Activated CD4-positive, alpha-beta T cell treated with anti-CD3 and anti-CD28 coated beads, Interleukin-2, amount 50 U/mL, for 24 hours (primary cell): ENCODE measurements at regions not wholly inside any gene's neighbourhood (a gene's known extent, or its start where the extent isn't known, plus 50 kb on each side); places are given as distances from the start of the nearest gene placed in this dataset.

Experiments used
- DNase-seq, 2 donors: peaks; one replicate each; pipeline ENCODE4 v3.0.0-alpha.2; 2020; ENCODE audit warnings: low read depth in 1 of 2, low spot score in 1 of 2

DNA sequence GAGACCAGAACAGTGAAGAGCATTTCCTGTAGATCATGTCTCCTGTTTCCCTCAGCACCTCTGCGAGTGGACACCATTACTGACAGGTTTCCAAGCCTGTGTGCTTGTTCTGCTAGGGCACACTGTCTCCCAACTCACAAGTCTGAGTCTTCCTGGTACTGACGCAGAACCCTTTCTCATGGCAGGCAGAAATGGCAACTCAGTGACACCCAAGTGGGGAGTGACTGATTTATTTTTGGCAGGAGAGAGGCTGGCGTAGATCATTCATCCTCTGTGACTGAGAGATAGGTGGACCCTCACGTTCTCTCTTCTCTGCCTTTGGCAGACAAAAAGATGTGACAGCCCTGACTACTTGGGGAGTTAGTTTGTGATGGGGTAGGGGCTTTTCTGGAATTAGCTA, 183.4 kb downstream of the RFC3 start:
- DNase-seq = no peak

DNA sequence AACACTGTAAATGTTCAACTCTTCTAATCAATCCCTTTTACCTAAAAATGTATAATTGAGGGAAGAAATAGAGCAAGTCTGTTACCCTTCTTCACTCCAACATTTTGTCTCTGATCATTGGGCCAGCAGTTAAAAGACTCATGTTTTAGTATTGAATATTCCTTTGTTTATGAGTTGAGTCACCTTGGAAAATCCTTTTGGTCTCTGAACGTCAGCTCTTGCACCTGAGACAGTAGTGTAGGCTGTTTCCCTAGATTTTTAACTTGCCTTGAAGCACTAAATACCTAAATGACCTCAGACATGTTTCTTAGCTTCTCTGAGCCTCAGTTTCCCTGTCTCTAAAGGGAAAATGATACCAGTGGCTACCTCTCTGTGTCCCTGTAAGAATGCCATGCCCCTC, 184.2 kb downstream of the RFC3 start:
- no peak for DNase-seq

DNA sequence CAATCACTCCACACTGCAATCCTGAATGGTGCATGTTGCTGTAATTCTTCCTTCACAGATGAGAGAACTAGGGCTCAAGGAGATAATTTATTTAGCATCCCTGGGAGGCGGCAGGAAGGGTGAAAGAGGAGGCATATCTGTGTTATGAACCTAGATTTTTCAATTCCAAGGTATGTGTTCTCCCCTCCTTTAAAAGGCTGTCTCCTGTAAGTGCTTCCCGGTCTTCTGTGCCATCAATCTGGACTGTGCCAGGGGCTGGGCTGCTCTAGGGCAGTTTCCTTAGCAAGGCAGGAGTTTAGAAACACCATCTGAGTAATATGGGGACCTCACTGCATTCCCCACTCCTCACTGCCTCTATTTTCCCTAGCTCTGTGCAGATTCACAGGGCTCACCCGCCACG, 185.0 kb downstream of the RFC3 start:
- no peak for DNase-seq

DNA sequence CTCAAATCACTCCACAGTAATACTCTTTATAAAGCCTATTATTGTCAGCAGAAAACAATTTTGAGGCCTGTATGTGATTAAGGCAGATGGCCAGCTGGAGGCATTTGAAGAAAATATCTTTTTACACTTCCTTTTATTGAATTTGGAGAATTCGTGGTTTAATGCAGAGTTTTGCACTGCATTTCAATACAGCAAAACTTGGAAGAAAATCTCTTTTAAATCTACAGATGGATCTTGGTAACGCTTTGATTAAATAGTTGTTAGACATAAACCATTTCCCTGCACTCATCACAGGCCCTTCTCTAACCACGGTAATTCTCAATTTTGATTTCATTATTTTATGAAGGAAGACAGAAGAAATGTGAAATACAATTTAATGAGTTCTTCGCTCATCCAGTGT, 185.7 kb downstream of the RFC3 start:
- no peak for DNase-seq

DNA sequence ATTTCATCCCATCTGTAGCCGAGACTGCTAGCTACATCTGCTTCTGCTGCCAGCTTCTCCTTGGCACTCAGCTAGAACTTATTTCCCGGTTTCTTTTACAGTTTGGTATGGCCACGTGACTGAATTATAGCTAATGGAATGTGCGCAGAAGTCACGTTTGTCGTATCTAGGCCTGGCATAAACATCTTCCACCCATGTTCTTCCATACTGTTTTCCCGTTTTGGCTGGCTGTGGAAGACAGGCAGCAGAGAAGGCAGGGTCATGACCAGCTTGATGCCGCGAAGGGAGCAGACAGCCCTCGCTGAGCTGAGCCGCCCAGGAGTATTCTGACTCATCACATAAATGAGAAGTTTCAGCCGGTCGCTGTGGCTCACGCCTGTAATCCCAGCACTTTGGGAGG, 186.7 kb downstream of the RFC3 start:
- no peak for DNase-seq

GRCh38 chr13:34006011-34006410, 188.1 kb downstream of the RFC3 start:
- DNase-seq = no peak

GRCh38 chr13:34011552-34012085, 193.7 kb downstream of the RFC3 start:
- no peak for DNase-seq

- DNase-seq = no peak
Observed at GRCh38 chr13:34012382-34012781, 194.4 kb downstream of the RFC3 start.

GRCh38 chr13:34013061-34013460, 195.1 kb downstream of the RFC3 start:
- no peak for DNase-seq

DNA sequence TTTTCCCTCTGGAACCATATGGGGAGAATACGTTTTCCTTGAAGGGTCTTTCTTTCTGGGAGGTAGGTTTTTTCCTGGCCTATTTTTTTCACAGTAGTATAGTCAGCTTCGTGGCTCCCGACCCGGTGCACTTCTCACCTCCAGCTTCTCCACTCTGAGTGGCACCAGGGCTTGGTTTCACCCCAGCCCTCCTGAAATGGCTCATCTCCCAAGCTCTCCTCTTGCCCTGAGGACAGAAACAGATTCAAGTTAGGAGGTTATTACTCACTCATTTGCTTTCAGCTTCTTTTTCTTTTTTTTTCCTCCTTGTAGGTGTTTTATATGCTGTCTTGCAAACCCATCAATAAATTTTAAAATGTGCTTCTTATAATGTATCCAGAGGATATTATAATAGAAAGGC, 199.3 kb downstream of the RFC3 start:
- DNase-seq = no peak

DNA sequence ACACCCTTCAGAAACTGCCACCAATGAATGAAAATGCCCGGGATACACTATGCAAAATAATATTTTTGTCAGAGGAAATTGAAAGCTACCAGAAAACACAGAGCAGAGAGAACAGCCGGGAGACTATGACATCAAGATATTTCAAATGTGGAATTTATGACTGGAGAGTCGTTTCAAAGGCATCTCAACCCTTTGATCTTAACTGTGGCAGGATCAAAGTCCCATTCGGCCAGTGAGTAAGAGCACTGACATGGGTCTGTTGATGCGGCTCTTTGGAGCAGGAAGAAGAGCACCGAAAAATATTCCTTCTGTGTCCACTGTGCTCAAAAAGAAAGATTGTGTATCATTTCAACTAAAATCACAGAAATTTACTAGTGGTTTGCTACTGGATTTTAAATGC, 201.9 kb downstream of the RFC3 start:
- DNase-seq = no peak

GRCh38 chr13:34020388-34020787, 202.4 kb downstream of the RFC3 start:
- no peak for DNase-seq

- no peak for DNase-seq
Observed at GRCh38 chr13:34021619-34022018, 203.7 kb downstream of the RFC3 start.

- no peak for DNase-seq
Observed at GRCh38 chr13:34025746-34026145, 207.8 kb downstream of the RFC3 start.

DNA sequence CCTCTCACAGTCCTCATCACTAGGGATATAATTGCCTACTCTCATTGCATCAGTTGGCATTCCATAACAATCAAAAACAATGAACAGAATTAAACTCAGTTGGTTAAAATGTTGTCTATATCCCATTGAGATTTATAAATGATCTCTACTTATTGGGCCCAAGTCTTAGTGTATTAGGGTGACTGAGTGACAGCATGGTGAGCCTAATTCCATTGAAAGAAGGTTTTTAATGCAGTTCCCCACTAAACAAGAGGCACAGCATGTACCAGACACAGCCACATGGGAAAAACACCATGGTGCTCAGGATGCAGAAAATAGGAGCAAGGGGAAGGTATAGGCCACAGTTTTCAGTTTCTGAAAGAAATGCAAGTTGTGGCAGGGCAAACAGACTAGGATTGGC, 208.4 kb downstream of the RFC3 start:
- no peak for DNase-seq

DNA sequence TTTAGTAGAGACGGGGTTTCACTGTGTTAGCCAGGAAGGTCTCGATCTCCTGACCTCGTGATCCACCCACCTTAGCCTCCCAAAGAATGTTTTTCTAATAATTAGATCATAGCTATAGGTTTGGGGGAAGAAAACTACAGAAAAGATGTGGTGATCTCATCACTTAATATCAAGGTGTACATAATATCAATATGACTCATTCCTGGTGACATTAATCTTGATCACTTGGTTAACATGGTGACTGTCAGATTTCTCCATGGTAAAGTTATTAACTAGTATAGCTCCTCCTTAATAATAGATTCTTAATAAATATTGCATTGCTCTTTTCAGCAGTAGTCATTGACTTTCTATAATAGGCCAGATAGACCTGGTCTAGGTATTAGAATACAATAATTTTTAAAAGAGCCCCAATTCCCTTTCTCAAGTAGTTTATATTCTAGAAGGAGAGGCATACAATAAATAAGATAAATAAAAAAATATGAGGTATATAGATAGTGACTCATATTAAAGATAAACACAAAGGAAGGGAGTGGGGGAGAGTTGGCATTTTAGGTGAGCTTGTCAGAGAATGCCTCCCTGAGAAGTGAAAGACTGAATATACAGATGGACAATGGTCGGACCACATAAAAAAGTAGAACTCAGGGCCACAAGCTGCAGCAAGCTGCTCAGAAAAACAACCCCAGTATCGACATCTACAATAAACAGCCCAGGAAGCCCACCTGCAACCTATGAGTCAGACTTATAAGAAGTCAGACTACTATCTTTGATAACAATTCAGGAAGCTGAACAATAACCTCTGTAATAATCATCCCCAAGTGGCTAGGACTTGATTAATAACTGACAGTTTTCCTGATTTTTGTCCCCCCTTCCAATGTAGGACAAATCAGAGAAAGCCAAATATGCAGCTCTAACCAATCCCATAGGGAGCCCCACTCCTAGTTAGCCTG, 210.8 kb downstream of the RFC3 start:
- DNase-seq = no peak

DNA sequence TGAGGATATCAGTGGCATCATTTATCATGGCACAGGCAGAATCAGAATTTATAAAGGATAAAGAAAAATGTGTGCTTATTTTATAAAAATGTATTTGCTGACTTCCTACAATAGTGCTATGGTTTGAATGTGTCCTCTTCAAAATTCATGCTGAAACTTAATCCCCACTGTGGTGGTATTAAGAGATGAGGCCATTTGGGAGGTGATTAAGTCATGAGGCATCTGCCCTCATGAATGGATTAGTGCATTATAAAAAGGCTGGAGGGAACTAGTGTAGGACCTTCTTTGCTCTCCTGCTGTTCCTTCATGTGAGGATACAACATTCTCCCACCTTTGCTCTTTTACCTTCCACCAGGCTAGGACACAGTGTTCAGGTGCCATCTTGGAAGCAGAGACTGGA, 212.8 kb downstream of the RFC3 start:
- no peak for DNase-seq

DNA sequence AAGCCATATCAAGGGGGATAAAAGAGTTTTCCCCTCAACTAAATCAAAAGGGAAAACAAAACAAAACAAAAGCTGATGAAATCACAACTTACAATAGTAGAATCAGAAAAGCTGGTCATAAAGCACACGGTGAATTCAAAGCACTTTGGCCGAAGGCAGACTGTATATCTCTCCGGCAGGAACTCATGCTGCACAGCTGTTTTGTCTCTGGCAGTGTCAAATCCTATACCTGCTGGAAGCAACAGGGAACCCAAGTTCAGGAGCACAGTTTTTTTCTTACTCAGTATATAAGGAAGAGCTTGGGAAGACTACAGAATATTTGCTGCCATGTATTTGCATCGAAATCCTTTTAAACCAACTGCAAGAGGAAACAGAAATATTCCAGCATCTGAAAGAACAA, 213.7 kb downstream of the RFC3 start:
- DNase-seq = no peak

GRCh38 chr13:34034411-34034810, 216.5 kb downstream of the RFC3 start:
- DNase-seq = no peak

DNA sequence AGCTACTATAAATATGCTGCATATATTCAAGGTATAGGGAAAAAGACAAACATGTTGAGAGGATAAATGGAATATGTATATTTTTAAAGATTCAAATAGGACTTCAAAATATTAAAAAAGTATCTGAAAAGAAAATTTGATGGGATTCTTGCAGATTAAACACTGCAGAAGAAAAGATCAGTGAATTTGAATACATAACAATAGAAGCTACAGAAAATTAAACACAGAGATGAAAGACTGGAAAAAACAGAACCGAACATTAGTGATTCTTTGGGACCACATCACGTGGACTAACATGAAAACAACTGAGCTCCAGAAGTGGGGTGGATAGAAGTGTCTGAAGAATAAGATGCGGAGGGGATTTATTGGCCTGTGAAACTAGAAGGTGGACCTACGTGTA, 217.2 kb downstream of the RFC3 start:
- no peak for DNase-seq

- no peak for DNase-seq
Observed at GRCh38 chr13:34035676-34036325, 217.9 kb downstream of the RFC3 start.
